ENCODE measurements at regions not wholly inside any gene's neighbourhood (a gene's known extent, or its start where the extent isn't known, plus 50 kb on each side); places are given as distances from the start of the nearest gene placed in this dataset.
"Not testable (repeated sequence)": the region's sequence is repeated elsewhere in the genome, so short reads cannot be mapped to it uniquely, and the experiment has no call there.

GRCh38 chr3:158882445-158882844 lies 80.6 kb downstream of the MFSD1 start:
- no peak for DNase-seq (ENCODE audit: low spot score)
- FAIRE-seq: no peak

- FAIRE-seq: no peak
- no peak for DNase-seq (ENCODE audit: low spot score)
Measured at GRCh38 chr3:158896729-158897128, 94.9 kb downstream of the MFSD1 start.

- FAIRE-seq: no peak
- no peak for DNase-seq (ENCODE audit: low spot score)
Measured at GRCh38 chr3:158906749-158907148, 104.9 kb downstream of the MFSD1 start.

- FAIRE-seq (no peak), DNase-seq (ENCODE audit: low spot score) (no peak)
Measured at GRCh38 chr3:158908187-158908734, 106.4 kb downstream of the MFSD1 start.

- FAIRE-seq (no peak), DNase-seq (ENCODE audit: low spot score) (no peak)
Measured at GRCh38 chr3:158909870-158910269, 108.0 kb downstream of the MFSD1 start.

- DNase-seq (ENCODE audit: low spot score): no peak
- FAIRE-seq: no peak
Measured at GRCh38 chr3:158911586-158911985, 109.7 kb downstream of the MFSD1 start.

- no peak for FAIRE-seq
Measured at GRCh38 chr3:158912188-158912587, 110.3 kb downstream of the MFSD1 start.

DNA sequence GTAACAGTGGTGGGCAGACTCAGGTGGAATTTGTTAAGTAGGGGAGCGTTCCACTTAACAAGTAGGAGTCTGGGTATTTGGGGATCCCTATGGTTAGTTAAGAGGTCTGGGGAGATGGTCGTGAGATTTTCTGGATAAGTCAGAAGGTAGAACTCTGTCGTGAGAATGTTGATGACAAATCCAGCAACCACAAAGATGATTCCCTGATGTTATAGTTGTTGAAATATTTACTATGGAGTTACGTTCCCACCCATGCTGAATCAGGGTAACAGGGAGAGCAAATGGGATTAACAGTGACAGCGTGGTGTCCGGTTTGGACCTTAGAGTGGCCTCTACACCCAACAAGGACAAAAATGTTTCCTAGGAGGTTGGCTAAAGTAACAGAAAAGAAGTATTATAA lies 110.8 kb downstream of the MFSD1 start:
- no peak for DNase-seq (ENCODE audit: low spot score)
- no peak for FAIRE-seq

More at GRCh38 chr3:158912188-158912587, 110.3 kb downstream of the MFSD1 start:
- DNase-seq (ENCODE audit: low spot score): no peak

- DNase-seq (ENCODE audit: low spot score) (no peak), FAIRE-seq (no peak)
Measured at GRCh38 chr3:158916111-158916510, 114.3 kb downstream of the MFSD1 start.

GRCh38 chr3:158918008-158918407 lies 116.2 kb downstream of the MFSD1 start:
- DNase-seq (ENCODE audit: low spot score) (peak; percentile 60), FAIRE-seq (no peak)

- DNase-seq (ENCODE audit: low spot score) (no peak), FAIRE-seq (no peak)
Measured at GRCh38 chr3:158918451-158918850, 116.6 kb downstream of the MFSD1 start.

DNA sequence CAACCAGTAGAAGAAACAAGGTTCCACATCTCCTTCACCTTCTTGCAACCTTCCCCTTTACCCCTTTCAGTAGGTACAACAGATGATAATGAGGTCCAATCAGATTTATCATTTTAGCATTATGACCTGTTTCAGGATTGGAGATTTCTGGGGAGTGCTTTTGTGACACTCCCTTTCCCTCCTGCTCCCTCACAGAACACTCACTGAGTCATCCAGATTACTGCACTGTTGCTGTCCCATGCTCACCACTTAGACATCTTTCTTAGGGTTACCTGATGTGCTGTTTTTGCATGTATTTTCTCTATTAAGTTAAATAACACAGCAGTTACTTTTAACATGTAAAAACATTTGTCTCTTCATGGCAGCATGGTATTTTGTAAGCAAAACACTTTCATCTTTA lies 118.5 kb downstream of the MFSD1 start:
- FAIRE-seq (no peak), DNase-seq (ENCODE audit: low spot score) (no peak)

- DNase-seq (ENCODE audit: low spot score) (no peak), FAIRE-seq (no peak)
Measured at GRCh38 chr3:158925021-158925420, 123.2 kb downstream of the MFSD1 start.

DNA sequence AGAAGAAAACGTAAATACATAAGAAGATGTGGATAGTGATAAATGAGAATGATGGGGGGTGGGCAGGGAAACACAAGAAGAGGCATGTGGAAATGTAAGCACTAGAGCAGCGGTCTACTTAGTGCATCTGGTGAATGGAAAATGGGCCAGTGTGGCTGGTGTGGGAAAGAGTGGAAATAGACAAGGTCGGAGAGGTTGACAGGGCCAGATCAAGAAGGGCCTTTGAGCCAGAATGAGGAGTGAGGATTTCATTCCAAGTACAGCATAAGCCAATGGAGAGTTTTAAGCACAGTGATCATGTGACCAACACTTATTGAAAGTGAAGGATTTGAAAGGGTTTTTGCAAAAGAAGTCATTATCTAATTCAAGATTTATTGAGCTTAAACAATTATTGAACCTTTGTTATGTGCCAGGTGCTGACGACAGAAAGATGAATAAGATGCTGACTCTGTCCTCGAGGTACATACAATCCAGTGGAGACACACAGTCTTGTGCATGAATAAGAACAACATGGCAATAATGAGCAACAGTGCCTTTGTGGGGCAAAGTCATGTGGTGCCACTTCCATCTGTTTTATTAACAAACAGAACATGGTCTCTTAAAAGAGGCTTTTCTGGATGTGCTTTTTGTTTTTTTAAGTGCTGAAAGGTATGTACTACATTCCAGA lies 124.1 kb downstream of the MFSD1 start:
- no peak for FAIRE-seq
- DNase-seq (ENCODE audit: low spot score): no peak

DNA sequence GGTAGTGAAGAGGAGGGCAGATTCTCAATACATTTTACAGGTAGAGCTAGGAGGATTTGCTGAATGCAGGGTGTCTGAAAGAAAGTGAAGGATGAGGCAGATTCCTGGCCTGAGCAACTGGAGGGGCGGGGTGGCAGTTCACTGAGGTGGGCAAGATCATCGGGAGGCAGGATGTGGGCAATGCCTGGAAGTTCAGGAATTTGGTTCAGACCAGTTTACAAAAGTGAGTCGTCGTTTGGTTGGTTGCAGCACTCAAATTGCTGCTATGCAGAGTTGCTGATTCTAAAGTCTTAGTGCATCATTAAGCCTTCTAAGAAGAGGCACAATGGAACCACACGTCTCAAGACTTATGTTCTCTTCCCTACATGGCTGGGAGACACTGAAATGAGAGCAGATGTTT lies 134.0 kb downstream of the MFSD1 start:
- FAIRE-seq (no peak), DNase-seq (ENCODE audit: low spot score) (peak; percentile 54)

GRCh38 chr3:158936530-158937113 lies 134.8 kb downstream of the MFSD1 start:
- no peak for DNase-seq (ENCODE audit: low spot score)

GRCh38 chr3:158950178-158950901 lies 148.5 kb downstream of the MFSD1 start:
- no peak for DNase-seq (ENCODE audit: low spot score)
- FAIRE-seq: peak; percentile 74

More at GRCh38 chr3:158936530-158937113, 134.8 kb downstream of the MFSD1 start:
- FAIRE-seq: no peak

- FAIRE-seq (no peak), DNase-seq (ENCODE audit: low spot score) (no peak)
Measured at GRCh38 chr3:158953131-158953530, 151.3 kb downstream of the MFSD1 start.

GRCh38 chr3:158954420-158954819 lies 152.6 kb downstream of the MFSD1 start:
- FAIRE-seq (no peak), DNase-seq (ENCODE audit: low spot score) (no peak)

- not testable (repeated sequence) for FAIRE-seq; DNase-seq (ENCODE audit: low spot score)
Measured at GRCh38 chr3:158957777-158958176, 155.9 kb downstream of the MFSD1 start.

DNA sequence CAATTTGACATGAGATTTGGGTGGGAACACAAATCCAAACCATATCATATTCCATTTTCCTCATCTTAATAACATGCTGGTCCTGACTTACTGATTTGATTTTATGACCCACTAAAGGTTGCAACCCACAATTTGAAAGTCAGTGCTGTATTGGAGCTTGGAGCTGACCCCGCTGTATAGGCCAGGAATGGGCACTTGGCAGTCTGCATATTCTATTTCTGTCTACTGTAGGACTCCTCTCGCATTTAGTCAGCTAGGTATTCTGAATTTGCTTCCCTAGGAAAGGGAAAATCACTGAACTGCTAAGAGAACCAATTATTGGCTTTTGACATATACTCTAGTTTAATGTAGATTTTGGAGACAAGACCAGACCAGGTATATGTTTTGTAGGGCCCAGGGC lies 157.0 kb downstream of the MFSD1 start:
- no peak for DNase-seq (ENCODE audit: low spot score)
- no peak for FAIRE-seq

DNA sequence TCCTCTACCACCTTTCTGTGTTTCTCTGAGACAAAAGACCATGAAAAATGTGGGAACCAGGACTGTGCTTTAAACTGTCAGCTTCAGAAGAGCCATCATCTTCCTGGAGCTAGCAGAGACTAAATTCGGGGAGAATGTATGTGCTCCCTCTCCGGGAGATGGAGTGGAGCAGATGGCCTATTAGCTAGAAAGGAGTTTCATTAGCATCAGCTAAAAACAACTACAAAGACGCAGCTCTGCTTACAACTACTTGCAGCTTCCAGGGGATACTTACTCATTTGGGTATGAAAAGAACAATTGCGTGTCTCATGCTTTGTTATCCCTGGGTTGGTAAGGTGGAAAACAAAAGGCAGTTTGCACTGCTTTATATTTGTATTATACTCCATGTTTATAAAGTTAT lies 159.6 kb downstream of the MFSD1 start:
- FAIRE-seq (no peak), DNase-seq (ENCODE audit: low spot score) (no peak)
